HG03039 (cell line): ENCODE measurements at regions not wholly inside any gene's neighbourhood (a gene's known extent, or its start where the extent isn't known, plus 50 kb on each side); places are given as distances from the start of the nearest gene placed in this dataset.
"Not testable (repeated sequence)": the region's sequence is repeated elsewhere in the genome, so short reads cannot be mapped to it uniquely, and the experiment has no call there.

Source experiments
- ATAC-seq: cut with Tn5 transposase; IDR thresholded peaks from one replicate; pipeline ENCODE4 v1.9.1; 2021; ENCODE audit warnings: mild to moderate bottlenecking, moderate library complexity; ENCODE audit not compliant: unreplicated experiment

DNA sequence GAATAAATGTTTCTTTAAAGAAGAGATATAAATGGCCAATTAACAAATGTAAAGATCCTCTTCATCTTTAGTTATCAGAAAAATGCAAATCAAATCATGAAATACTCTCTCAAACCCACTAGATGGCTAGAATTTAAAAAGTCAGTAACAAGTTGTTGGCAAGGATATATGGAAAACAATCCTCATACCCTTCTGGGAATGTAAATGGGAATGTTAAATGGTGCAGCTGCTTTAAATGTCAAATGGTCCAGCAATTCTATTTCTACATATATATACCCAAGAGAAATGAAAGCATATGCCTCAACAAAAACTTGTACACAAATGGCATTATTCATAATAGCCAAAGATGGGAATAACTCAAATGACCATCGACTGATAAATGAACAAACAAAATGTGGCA is 283.5 kb downstream of the RWDD3 start:
- no peak for ATAC-seq

DNA sequence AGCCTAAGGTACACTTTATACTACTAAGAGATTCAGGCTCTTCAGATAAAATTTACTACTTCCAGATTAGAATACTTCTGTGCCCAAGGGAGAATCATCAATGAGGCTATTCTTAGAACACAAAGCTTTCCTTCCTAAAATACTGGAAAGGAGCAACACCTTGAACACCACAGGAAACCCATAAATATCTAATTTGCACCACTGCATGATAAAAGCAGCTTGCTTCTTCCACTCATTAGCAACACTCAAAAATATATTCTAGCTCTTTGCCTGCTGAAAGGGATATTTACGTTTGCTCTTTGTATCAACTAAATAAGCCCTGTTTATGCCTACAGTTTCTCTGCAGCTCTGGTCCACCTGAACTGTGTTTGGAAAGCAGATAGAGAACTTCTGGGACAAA is 284.3 kb downstream of the RWDD3 start:
- no peak for ATAC-seq

DNA sequence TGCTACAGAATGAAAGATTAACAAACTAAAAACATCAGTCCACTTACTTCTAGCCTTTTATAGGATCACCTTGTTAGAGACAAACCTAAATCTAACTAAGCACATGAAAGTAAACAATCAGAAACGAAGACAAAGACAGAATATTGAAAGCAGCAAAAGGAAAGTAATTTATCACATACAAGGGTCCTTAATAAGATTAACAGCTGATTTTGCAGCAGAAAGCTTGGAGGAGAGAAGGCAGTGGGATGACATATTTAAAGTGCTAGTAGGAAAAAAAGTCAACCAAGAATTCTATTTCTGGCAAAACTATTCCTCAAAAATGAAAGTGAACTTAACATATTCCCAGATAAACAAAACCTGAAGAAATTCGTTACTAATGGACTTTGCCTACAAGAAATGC is 286.4 kb downstream of the RWDD3 start:
- ATAC-seq, result no peak

DNA sequence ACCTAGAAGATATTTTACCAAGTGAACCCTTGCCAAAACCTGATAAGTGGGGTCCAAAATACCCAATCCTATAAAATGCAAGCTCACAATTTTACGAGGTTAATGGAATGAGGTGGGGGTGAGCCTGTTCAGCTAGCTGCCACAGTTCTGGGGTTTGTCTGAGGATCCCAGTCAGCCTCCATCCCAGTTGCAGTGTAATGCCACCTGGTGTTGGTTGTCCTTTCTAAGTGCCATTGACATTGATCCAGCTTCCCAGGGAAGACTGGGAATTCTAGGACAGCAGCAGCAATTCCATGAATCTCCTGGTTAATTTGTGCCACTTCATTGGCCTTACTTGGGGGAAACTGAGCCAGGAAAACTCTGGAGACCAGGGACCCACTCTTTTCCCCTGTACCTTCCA is 298.3 kb downstream of the RWDD3 start:
- ATAC-seq, result no peak

DNA sequence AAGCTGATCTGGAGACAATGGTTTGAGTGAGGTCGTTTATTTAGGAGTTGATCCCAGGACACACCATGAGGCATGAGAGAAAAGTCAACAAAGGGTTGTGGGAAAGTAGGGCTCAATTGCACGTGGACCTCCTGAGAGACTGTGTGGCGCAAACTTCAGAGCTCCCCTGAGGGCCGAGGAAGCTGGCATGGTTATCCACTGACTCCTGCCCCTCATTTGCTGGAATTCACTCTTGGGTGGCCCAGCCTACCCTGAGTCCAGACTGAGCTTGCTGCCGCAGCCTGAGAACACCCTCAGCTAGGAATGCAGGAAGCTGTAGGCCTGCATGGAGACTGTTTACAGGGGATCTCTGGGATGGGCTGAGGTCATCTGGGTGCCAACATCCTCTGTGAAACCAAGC is 301.0 kb downstream of the RWDD3 start:
- ATAC-seq, result no peak

DNA sequence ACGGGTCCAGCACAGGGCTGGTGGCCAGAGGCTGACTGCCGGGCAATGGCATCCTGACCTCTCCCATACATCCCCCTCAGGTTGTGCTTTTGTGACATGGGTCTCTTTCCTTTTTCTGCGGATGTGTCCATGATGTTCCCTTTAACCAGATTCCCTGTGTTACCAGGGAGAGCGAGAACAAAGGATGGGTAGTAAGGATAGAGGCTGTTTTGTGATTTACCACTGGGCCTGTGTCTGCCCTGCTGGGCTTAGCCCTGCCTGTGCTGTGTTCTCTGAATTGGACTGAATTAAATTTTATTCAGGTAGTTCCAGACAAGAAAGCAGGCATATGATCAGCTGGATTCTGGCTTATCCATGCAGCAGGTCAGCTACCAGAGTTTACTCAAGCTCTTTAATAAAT is 301.6 kb downstream of the RWDD3 start:
- ATAC-seq, result no peak

DNA sequence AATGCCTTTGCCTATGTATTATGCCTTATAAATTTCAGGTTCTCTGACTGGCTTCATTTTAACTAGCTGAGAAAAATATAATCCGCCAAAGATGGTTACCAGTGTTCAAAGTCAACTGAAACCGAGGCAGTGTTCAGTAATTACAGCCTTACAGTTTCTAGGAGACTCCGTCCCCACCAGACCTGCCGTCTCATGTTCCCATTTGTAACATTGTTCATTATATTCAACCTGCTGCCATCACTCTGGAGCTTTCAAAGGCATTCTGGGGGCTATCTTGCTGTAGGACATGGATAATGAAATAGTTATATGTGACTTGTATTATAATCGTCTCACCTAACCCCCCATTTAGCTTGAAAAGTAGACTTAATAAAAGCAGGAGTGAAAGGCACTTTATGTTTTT is 302.5 kb downstream of the RWDD3 start:
- ATAC-seq, result no peak

DNA sequence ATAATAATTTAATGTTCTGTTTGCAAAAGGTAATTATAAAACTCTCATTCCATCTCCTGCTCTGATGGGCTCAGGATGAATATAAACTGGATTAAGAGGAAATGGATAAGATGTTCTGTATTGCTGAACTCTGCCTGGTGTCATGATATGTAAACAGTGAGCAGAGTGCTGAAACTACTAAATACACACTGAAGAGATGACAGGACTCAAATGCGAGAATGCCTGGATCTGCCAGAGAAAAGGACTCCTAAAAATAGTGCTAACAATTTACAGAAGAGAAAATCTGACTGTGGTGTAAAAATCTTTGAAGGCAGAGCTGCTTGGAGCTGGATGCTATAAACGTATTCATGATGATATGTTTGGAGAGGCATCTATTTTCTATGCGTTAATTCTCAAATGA is 303.2 kb downstream of the RWDD3 start:
- ATAC-seq, result no peak

DNA sequence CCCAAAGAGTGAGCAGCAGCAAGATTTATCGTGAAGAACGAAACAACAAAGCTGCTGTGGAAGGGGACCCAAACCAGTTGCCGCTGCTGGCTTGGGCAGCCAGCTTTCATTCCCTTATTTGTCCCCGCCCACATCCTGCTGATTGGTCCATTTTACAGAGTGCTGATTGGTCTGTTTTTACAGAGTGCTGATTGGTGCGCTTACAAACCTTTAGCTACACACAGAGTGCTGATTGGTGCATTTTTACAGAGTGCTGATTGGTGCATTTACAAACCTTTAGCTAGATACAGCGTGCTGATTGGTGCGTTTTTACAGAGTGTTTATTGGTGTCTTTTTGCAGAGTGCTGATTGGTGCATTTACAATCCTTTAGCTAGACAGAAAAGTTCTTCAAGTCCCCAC is 304.2 kb downstream of the RWDD3 start:
- ATAC-seq, result not testable (repeated sequence)

DNA sequence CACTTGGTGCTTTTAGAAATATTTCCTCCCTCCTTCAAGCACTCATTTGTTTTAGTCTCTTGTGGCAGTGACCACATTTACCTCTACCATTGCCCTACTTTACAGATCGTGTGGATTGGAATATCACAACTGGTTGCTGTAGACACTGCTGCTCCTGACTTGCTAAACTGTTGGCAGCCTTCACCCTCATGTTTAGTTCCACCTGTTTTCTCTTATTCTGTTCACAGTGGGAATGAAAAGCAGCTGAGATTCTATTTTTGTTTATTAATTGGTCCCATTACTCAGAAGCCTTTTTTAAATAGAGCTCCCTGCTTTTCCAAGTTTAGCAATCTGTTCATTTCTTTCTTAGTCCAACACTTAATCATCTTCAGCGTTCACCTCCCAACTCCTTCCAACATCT is 308.9 kb downstream of the RWDD3 start:
- no peak for ATAC-seq

DNA sequence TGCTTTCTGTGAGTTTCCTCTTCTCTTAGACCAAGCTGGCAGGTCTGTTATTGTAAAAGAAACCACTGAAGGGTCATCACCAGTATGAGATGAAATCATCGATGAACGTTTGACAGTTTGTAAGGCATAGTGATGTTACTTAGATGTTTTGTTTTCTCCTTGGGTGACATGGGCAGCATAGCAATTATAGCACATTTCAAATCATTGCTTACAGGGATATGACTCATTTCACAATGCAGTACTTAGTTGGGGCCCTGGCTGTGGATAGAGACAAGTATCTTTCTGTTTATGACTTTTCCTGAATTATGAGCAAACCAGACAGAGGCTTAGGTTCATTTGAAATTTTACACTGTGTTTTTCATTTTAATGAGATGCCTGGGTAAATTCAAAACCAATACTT is 313.0 kb downstream of the RWDD3 start:
- no peak for ATAC-seq

DNA sequence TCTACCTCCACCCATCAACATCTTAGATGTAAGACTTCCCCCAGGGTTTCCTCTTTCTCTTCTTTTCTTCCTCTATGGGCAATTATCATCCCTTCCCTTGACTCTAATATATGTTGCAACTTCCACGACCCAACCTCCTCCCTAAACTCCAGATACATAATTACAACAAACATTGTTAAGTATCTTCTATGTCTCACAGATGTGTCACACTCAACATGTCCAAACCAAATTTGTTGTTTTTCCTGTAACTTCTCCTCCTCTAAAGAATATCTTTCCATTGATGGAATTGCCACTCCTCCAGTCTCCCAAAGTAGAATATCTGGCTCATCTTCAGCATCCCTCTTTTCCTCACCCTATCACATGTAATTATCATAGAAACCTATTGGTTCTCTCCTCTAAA is 314.2 kb downstream of the RWDD3 start:
- no peak for ATAC-seq

DNA sequence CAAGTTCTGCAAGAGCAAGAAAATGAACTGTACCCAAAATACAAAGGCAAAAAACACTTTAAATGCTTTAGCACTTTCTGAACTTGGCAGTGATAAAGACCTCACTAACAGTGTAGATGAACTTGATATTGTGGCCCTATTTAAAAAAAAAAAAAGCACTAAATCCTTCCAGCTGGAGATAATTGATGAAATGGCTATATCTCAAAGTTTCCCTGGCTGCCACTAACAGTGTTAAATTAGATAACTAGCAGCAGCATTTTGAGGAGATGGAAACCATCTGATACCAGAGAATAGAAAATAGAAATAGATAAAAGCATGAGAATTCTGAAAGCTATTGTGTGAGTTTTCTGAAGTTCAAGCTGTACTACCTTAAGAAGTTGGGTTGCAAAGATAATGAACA is 317.2 kb downstream of the RWDD3 start:
- ATAC-seq, result no peak

DNA sequence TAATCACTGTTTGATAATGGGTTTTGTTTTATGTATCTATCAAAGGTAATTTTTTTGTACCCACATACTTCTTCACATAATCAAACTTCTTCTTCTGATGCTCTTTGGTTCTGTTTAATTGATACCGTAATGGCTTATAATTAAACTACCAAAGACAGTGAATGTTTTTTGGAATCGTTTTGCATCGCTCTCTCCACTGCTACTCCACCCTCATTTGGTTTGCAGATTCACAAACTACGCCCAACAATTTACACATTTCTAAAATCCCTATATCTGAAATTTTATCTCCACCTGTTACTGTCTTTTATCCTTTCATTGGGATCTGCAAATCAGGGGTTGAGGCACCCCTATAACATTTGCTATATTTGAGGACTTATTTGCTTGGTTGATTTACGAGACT is 319.6 kb downstream of the RWDD3 start:
- ATAC-seq, result no peak

DNA sequence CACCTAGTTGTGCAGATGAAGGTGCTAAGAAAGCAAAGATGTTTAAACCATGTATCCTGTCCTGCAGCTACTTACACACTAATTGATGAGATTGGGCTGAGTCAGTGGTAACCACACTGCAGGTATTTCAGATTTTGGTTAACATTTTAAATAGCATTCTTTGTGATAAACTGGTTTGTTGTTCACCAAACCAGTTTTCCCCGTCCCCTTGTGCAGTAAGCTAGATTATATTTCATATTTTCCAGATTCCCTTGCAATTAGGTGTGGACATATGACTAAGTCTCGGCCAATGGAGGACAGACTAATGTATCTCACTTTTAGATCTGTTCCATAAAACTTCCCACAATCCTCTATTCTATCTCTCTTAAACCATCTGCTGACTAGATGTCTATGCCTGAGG is 320.4 kb downstream of the RWDD3 start:
- ATAC-seq, result no peak

DNA sequence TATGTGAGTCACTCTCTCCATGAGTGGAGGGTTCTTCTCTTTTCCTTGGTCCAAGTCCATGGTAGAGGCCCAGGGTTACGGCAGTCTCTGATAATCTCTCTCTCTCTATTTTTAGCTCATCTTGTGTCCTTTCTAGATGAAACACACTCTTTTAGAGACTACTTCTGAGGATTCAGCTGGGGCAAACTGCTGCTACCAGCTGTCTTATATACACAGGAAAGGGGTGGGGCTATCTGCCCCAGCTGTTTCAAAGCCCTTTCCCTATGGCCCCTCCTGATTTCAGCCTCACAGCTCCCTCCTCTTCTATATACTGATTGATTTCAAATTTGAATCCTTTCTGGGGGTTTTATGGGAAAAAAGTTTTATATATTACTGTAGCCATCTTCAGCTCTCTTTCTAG is 324.8 kb downstream of the RWDD3 start:
- ATAC-seq, result no peak

DNA sequence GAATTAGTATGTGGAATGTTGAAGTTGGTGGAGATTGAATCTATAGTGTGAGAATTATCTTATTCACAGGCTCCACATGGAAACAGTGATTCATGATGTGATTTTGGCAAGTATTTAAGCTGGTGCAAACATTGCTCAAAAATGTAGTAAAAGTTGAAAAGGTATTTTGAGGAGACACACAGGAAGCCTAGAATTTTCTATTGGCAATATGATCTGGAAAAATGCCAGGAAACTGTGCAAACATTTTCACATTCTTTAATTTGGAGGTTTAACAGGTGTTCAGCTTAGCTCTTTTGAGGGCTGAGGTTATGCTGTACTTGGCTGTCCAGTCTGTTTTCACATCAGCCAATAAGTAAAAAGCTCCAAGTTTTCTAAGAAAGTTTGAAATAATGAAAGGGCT is 327.3 kb downstream of the RWDD3 start:
- ATAC-seq, result no peak

DNA sequence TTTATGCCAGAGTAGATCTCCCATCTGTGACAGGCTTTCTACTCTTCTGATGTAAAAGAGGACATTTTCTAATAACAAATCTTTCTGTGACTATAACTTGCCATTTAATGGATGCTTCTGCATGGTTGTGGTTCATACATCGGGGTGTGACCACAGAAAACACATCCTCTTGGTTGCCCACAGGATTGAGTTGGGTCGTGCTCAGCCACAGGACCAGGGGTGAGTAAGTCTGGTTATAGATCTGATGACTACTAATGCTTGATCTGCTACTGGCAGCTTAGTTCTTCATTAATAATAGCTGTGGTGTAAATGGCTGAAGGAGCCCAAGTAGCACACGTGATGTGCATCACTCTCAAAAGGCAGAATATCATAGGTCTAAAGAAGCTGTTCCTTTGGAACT is 328.2 kb downstream of the RWDD3 start:
- no peak for ATAC-seq

DNA sequence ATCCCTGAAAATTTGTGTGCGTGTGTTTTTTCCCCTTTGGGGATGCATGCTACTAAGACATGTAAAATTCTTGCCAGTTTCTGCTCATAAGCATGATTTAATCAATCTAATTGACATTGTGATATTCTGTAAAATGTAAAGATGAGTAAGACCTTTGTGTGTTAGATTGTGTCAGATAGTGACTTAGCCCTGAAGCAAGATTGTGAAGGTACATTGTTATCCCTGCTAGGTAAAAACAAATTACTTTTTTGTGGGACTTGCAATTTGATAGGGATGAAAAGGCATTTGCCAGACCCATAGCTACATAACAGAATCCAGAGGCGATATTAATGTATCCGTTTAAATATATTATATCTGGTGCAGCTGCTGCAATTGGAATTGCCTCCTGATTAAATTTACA is 338.0 kb downstream of the RWDD3 start:
- no peak for ATAC-seq

DNA sequence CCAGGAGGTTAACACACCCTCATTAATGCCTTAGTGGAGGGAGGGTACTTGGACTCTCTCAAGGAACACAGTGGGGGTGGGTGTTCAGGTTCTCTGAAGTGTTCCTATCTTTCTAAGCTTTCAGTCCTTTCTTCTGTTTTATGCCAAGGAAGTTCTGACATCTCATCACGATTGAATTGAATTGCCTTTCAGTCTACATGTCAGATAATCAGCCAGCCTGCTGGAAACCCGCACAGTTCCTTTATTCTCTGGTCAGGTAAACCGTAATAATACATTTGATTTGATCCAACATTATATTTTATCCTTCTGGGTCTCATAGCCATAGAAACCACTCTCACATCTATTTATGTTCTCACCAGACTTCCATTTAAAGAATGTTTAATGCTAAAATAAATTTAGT is 339.0 kb downstream of the RWDD3 start:
- no peak for ATAC-seq

DNA sequence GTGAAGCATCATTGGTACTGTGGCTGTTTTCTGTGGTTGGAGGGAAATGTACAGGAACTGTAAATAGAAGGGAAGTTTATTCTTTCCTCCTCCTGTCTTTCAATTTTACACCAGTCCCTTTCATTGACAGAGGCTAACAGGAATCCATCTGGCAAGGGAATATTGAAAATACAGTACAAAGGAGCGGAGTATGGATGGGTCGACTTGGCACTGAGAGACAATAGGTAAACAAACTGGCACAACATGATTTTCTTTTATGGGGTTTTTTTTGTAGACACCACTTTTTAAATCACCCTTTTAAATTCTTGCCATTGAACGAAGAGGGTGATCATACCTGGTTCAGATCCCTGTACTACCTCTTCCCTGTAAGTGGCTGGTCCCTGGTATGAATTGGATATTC is 341.3 kb downstream of the RWDD3 start:
- ATAC-seq, result no peak

DNA sequence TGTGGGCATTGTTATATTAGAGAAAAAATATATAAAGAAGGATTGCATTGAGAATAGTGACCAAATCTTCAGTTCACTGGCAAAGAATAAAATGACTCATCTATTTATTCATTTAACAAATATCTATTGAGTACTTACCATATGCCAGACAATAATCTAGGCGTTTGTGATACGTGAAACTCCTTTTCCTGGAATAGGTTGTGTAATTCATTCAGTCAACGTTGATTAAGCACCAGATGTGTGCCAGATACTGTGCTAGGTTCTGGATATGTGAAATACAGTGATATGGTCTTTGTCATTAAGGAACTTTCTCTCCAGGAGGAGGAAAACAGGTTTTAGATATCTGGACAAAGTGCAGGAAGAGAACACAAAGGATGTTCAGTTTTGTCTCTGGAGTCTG is 344.5 kb downstream of the RWDD3 start:
- no peak for ATAC-seq

DNA sequence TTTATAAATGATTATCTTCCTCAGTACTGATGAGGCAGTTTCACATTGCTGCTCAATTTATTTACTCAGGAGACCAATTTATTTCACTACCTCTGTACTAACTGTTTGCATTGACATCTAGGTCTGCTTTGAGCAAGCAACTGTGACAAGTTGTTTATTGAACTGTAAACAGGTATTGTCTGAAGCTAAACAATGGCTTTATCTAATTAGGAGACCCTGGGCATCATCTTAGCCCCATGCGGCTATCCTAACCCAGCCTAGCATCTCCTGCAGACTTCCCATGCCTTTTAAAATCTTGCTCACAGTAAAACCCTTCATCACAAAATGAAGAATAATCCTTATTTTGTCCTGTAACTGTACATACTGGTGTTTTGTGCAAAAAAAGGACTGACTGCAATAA is 348.2 kb downstream of the RWDD3 start:
- no peak for ATAC-seq

DNA sequence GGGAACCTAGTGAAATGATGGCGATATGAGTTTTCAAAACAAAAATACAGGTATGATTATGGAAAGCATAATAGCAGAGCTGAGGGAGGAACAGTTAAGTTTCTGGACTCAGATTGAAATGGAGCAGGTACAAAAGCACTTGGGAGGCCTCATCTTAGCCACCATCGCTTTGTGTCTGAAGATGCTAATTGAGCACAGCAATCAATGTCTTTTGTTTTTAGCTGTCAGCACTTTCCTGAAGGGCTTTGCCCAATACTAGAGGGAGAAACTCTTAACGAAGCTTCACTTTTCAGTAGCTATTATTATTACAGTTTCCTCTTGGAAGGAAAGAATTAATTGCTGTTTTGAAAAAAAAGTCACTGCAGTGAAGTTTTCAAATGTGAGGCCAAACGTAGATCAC is 348.7 kb downstream of the RWDD3 start:
- no peak for ATAC-seq
